SHP77 treated with DMSO at 0.1 percent for 48 hours (cell line): ENCODE measurements at regions not wholly inside any gene's neighbourhood (a gene's known extent, or its start where the extent isn't known, plus 50 kb on each side); places are given as distances from the start of the nearest gene placed in this dataset.

ENCODE experiments used
- DNase-seq: peaks from one replicate; lab custom pipeline; 2025; lab: John Stamatoyannopoulos, UW

GRCh38 chr6:79302341-79302740 lies 67.9 kb upstream of the HMGN3 start:
- DNase-seq: no peak

DNA sequence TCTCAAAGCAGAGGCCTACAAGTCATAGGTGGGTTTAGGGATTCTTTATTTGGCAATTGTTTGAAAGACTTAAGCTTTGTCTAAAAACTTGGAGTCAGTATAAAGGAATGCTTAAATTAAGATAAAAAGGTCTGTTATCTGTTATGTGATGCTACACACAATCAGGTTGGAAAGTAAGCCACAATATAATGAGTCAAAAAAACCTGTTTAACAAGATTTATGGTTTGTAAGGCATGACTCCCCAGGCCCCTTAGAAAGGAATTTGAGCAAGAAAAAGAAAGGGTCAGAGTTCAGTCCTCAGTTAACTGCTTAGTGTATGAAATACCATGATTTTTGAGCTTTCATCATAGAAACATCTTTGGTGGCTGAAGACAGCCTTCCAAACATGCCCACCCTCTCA lies 66.8 kb upstream of the HMGN3 start:
- DNase-seq: no peak

DNA sequence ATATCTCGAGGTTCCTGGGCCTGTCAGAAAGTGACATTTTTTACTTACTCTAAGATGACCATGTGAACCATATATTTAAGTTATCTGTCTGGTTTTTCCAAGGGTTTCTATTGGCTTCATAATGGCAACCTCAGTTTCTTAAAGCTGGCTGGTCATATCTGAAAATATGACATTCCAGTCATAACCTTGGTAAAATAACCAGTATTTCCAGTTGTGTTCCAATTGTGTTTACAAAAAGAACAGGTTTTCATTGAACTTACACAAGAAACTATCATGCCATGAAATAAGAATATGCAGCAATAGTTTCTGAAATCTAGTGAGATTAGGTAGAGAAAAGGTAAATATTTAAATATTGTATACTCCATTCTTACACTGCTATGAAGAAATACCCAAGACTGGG lies 61.7 kb upstream of the HMGN3 start:
- no peak for DNase-seq
